AG09309 (cell line): ENCODE measurements at regions not wholly inside any gene's neighbourhood (a gene's known extent, or its start where the extent isn't known, plus 50 kb on each side); places are given as distances from the start of the nearest gene placed in this dataset.

Experiments used
- DNase-seq: peaks from one replicate; pipeline ENCODE4 v3.0.0-alpha.2; 2010; ENCODE audit warnings: low read depth
- H3K4me3 ChIP-seq: 2 replicates; pipeline ENCODE4 v1.5.1; 2011; ENCODE audit warnings: mild to moderate bottlenecking, low read depth, low read length, moderate library complexity; ENCODE audit not compliant: control insufficient read depth
- TF ChIP-seq, protein P1 (sequence below): IDR thresholded peaks from 2 replicates; pipeline ENCODE4 v1.5.1; 2011; ENCODE audit warnings: mild to moderate bottlenecking, low read depth, low read length, inconsistent platforms; ENCODE audit not compliant: insufficient read depth, control insufficient read depth; ENCODE audit errors: missing control alignments

DNA sequence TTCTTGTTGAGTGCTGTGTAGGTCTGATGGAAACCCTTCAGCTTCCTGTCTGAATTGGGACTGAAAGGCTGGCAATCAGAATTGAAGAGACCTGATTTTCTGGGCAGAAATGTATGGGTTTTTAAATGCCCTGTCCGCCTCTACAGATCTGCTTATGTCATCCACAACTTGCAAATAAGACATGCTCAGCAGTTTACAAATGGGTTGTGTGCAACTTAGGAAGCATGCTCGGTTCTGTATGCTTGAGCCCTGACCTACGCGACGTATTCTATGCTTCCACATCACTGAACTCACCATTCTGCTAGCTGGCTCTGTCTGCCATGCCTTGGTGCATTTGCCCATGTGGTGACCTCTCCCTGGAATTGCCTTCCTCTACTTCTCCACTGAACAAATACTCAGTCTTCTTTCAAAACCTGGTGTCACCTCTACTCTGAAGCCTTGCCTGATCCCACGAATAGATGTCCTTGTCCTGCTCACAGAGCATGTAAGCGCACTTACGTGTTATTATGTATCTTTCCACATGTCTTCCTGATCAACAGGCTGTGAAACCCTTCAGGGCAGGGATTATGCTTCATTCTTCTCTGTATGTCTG, 194.2 kb downstream of the ERCC6L2 start:
- no peak overlapping the region for H3K4me3 ChIP-seq
- DNase-seq = no peak
- TF ChIP-seq, protein P1, sequence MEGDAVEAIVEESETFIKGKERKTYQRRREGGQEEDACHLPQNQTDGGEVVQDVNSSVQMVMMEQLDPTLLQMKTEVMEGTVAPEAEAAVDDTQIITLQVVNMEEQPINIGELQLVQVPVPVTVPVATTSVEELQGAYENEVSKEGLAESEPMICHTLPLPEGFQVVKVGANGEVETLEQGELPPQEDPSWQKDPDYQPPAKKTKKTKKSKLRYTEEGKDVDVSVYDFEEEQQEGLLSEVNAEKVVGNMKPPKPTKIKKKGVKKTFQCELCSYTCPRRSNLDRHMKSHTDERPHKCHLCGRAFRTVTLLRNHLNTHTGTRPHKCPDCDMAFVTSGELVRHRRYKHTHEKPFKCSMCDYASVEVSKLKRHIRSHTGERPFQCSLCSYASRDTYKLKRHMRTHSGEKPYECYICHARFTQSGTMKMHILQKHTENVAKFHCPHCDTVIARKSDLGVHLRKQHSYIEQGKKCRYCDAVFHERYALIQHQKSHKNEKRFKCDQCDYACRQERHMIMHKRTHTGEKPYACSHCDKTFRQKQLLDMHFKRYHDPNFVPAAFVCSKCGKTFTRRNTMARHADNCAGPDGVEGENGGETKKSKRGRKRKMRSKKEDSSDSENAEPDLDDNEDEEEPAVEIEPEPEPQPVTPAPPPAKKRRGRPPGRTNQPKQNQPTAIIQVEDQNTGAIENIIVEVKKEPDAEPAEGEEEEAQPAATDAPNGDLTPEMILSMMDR = no peak

DNA sequence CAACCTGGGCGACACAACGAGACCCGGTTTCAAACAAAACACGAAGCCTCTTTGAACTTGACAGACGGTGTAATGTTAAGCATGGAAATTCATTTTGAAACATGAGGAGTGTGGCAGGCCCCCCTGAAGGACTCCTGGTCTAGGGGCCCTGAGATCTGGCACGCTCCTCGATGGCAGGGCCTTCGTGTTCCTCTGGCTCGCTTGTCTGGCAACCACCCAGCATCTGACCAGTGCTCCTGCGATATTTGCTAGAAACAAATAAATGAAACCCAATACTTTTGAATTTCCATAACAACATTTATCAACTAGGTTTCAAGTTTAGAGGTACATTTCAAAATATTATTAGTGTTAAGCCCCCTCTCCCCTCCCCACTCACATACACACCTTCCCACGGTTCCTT, 193.0 kb downstream of the ERCC6L2 start:
- no peak overlapping the region for H3K4me3 ChIP-seq
- no peak for DNase-seq
- TF ChIP-seq, protein P1 = no peak

DNA sequence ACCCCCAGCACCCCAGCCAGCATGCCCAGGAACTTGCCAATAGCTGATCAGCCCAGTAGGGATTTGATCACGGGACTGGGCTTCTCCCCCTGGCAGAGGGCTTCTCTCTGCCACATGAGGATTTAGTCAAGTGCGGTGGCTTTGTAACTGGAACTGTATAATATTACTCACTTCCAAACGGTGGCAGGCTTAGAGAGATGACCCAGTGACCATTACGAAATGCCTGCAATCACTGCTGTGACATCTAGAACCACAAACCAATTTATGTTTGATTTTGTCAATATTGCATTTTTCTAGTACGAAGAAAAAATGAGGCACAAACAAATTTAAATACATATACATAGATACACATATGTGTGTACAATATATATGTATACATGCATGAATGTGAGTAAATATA, 192.1 kb downstream of the ERCC6L2 start:
- DNase-seq = no peak
- TF ChIP-seq, protein P1 = no peak

DNA sequence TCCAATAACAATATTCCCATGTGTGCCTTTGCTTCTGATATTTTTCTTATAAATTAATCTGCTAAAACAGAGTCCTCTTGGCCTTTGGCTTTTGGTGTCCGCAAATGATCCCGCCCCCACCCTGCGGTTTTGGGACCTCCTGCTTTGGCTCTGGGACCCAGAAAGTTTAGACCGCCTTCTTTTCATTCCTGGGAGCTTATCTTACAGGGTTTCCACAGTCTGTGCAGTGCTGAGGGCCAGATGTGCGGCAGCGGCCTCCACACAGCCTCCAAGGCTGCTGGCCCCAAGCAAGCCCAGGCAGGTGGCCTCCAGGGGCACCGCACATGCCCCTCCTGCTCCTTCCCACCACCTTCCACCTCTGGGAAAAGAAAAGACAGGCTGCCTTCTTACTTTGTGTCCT, 191.5 kb downstream of the ERCC6L2 start:
- no peak overlapping the region for H3K4me3 ChIP-seq
- no peak for DNase-seq
- TF ChIP-seq, protein P1 = no peak

More for the DNA sequence above, 192.1 kb downstream of the ERCC6L2 start:
- H3K4me3 ChIP-seq = no peak overlapping the region

DNA sequence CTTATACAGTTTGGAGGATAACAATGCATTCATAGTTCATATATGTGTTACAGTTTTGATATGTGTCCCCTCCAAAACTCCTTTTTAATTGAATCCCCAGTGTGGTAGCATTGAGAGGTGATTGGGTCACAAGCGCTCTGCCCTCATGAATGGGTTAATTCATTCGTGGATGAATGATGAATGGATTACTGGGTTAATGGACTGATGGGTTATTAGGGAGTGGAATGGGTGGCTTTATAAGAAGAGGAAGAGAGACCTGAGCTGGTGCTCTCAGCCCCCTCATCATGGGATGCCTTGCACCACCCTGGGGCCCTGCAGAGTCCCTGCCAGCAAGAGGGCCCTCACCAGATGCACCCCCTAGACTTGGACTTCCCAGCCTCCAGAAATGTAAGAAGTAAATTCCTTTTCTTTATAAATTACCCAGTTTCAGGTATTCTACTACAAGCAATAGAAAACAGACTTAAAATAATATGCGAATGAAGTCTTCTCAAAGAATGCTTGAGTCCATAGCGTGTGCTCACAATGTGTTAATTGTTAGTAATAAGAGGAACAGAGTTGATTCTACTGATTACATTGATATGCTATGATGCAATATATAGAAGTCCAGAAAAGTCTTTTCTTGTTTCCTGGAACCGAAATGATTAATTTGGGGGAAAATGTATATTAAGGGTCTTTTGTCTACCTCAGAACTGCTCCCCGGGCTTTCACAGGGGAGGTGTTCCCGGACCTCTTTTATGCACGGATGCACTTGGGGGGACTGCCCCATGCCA, 190.2 kb downstream of the ERCC6L2 start:
- no peak for DNase-seq
- TF ChIP-seq, protein P1 = no peak

DNA sequence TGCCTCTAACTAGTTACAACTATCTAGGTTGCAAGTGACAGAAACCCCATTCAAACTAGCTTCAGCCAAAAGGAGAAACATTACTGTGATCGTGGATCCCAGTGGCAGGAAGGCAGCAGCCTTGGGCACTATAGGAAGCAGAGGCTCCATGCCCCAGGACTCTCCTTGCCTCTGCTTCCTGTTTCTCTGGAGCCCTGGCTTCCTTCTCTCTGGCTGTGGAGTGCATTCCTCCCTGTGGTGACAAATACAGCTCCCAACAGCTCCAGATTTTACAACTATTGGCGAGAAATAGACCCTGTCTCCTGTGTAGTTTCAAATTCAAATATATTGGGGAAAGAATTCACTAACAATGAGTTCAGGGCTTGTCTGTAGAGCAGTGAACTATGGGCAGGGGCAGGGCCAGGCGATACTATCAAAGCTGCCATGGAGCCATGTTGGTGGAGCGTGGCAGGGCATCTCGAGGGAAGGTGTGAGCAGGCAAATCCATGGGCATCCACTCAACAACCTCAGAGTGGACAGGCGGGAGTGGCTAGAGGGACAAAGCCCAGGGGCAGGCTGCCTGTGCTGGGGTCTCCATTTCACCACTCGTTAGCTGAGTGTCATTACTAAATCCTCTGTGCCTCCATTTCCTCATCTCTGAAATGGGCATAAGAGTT, 189.5 kb downstream of the ERCC6L2 start:
- TF ChIP-seq, protein P1 = no peak
- no peak overlapping the region for H3K4me3 ChIP-seq
- DNase-seq = no peak

More for the DNA sequence above, 190.2 kb downstream of the ERCC6L2 start:
- no peak overlapping the region for H3K4me3 ChIP-seq
